Activated CD4-positive, alpha-beta T cell treated with anti-CD3 and anti-CD28 coated beads, Interleukin-10, Interleukin-2, amounts not matched to agents 100 ng/mL and 50 ng/mL, durations not matched to agents 16 hours and 8 hours (primary cell): ENCODE measurements at regions not wholly inside any gene's neighbourhood (a gene's known extent, or its start where the extent isn't known, plus 50 kb on each side); places are given as distances from the start of the nearest gene placed in this dataset.

Experiments
- DNase-seq: peaks from one replicate; pipeline ENCODE4 v3.0.0-alpha.2; 2020

GRCh38 chr3:22908989-22909507 lies 294.1 kb upstream of the UBE2E2 start:
- DNase-seq = no peak

DNA sequence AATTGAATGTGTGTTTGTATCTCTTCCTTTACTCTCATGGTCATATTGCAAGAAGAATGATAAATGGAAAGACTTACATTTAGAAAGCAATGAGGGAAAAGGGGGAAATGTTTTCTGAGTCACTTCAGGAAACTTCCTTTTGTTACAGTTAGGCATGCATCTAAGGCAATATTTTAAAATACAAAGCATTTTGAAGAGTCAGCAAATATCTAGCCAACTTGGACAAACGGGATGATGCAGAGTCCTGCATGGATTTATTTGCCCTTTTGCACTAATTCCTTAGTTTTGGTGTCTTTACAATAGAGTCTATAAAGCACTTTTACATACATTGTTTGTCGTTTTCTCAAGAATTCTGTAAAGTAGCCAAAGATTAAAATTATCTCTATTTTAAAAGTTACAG lies 286.2 kb upstream of the UBE2E2 start:
- no peak for DNase-seq

DNA sequence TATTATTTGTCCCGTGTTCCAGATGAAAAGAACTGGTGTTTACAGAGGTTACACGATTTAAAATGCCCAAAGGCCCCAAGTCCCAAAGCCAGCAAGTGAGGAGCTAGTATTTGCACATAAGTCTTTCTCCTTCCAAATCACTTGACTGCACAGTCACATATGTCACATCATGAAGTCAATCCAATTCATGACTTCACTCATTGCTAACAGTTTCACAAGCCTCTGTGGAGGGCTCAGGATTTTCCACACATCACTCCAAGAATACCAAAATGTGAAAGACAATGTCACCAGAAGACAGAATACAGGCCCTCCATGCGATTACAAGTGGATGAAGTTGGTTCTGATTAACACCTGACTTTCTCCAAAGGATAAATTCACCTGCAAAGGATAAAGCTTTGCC lies 283.1 kb upstream of the UBE2E2 start:
- no peak for DNase-seq

GRCh38 chr3:22922317-22922716 lies 280.8 kb upstream of the UBE2E2 start:
- no peak for DNase-seq

DNA sequence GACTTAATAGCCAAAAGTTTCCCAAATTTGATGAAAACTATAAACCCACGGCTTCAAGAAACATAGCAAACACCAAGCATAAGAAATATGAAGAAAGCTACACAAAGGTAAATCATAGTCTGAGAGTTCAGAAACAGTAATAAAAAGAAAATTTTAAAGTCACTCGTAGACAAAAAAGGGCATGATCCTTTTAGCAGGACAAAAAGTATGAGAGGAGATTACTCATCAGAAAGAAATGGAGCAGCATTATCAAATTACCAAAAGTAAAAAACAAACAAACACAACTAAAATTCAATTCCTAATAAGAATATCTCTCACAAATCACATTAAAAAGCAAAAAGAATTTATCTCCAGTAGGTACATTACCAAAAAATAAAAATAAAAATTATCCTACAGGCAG lies 279.4 kb upstream of the UBE2E2 start:
- DNase-seq = no peak

DNA sequence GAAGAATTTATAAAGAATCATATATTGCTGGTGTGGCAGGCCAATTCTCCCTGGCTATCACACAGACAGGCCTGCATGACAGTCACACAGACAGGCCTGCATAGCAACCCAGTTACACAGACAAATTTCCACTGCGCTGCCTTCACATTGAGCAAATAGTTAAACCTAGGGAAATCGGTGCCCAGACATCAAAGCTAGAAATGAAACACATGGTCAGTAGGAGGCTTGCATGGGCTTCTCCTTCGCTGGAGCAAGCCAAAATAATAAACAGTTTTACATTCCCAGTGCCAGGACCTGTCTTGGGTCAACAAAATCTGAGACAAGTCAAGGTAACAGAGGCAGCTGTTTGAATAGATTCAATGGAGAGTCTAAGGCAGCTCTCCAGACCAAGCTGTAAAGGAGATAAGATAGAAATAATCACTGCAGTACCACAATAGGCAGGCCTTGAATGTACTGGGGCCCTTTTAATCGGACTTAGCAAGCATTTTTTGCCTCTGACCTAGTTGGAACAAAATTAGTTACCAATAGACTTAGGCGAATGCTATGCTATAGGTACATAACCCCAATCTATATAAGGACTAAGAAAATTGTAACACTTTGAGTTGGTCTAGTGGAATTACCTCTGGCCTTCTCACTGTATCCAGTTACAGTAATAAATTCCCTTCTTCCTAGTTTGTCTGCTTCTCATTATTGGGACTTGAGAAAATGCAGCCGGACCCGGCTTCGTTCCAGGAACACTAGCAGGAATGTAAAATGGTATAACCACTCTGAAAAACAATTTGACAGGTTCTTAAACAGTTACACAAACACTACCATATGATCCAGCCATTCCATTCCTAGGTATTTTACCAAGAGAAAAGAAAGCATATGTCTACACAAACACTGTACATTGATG lies 274.7 kb upstream of the UBE2E2 start:
- DNase-seq = no peak

DNA sequence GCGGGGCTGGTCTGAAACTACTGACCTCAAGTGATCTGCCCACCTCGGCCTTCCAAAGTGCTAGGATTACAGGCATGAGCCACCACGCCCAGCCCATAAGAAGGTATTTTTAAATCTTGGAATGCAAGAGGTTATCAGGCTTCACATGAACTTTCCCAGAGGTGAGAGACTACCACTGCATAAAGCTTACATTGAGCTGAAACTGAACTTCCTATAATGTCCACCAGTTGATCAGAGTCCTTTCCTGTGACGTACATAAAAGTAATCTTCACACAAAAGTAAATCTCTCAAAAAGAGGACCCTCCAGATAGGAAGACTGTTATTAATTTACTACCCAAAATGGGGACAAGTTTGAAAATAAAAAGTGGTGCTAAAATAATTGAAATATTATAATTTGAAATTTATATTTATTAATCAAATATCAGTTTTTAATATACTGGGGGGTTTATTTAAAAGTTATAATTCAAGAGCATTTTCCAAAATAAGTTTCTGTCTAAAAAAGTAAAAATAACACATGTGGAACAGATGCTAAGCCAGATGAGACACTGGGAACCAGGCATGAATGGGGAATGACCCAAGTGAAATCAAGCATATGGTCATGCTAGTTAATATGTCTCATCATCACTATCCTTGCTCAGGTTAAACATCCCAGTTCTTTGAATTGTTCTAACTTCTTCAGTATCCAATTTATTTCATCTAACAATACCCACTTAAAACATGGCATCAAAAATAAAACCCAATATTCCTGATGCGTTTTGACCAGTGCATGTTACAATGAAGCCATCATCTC lies 269.9 kb upstream of the UBE2E2 start:
- no peak for DNase-seq

DNA sequence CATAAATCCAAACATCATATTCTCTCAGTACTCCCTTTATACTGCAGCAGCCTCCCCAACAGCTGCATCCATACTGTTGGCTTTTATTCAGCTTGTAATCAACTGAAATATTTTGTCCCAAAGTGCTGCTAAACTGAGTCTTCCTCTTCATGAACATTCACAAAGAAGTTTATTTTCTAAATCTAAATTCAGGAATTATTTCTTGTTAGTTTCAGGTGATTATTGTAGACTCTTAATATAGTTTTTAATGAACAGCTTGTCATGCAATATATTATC lies 269.3 kb upstream of the UBE2E2 start:
- DNase-seq = no peak

DNA sequence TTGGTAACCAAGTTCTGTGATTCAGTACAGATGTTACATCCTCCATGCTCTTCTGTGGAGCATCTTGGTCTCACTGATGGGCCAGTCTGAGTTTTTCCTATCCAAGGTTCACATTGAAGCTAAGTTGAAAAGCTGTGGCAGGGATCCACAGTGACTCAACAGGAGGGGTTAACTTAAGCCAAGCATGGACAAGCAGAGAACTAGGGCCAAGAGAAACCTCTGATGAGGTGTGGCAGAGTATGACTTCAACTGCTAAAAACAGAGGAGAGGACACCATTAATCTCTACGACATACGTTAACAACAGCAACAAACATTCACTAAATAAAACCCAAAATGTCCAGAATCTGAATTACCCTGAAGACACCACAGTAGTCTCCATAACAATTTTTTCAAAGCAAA lies 268.1 kb upstream of the UBE2E2 start:
- no peak for DNase-seq

GRCh38 chr3:22937536-22937935 lies 265.6 kb upstream of the UBE2E2 start:
- DNase-seq = no peak

DNA sequence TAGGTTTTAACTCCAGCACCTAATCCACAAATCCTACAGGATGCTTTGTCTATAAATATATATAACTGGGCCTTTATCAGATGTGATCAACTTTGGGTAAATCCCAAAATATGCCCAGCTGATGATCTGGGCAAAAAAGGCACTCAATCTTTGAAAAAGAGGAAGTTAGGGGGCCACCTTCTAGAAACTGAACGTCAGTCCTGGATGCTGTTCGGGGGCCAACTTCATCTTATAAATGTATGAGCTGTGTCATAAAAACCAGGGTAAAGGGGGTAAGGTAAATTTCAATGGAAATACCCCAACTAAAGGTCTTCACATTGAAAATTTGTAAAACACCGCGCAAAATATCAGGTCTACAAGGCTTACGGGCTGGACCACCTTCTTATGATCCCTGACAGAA lies 264.4 kb upstream of the UBE2E2 start:
- no peak for DNase-seq

DNA sequence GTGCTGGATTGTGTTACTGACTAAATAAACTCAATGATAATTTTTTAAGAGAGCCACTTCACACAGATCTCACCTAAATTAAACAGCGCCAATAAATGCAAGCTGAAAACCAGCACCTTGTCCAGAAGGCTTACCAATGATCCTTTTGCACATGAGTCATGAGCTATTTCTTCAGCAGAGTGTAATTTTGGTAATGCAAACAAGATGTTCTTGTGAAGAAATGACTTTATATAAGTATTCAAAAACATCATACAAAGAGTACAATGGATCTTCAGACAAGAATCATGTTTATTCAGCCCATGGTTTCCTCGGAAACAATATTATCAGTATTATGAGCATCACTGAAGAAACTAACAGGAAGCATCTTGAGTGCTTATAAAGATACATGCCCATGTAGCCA lies 263.8 kb upstream of the UBE2E2 start:
- no peak for DNase-seq

GRCh38 chr3:22940285-22940684 lies 262.8 kb upstream of the UBE2E2 start:
- no peak for DNase-seq

DNA sequence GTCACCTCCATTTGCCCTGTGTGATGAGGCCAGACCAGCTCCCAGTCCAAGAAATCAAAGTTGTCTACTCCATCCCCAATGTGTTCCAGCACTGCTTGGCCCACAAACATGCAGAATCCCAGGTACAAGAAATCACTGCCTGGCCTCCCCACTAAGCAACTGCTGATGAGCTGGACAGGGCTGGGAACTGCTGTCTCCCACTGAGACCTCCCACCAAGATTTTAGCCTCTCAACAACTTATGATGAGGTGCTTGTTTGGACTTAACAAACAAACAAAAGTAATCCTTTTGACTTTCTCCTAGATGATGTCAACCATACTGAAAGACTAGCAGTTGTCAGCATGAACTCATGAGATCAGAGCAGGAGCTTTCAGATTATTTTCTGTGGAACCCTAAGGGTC lies 260.1 kb upstream of the UBE2E2 start:
- DNase-seq = no peak

- DNase-seq = no peak
Measured at GRCh38 chr3:22947851-22948250, 255.3 kb upstream of the UBE2E2 start.

DNA sequence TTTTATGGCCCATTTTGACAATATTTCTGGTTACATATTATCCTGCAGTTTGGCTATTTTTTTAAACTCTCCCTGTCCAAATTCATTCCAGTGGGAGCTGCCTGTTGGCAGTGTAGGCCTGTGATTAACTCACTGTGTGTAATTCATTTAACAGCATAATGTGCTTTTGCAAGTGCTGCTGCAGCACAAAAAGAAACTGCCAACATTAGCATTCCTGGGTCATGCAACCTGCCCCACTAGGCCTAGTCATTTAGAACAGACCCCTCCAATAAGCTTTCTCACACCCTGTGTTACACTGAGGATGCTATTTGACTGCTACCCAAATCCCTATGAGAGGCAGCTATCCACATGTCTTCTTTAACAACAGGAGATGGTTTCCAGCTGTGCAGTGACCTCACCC lies 251.2 kb upstream of the UBE2E2 start:
- DNase-seq = no peak

DNA sequence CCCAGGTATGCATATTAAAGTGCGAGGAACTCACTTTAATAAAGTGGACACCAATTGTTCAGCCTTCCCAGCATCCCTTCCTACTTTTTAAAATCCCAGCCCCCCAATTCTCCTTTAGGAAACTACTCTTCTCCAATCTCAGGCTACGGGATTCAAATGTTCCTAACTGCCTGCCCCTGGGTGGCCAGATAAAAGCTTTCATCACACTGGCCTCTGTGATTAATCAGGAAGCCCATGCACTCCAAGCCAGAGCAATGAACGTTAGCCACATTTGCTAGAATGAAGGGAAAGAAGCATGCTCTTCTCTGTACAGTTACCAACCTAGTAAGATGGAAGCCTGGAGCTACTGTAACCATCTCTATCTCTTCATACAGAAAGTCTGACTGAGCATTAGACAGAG lies 250.3 kb upstream of the UBE2E2 start:
- no peak for DNase-seq

GRCh38 chr3:22959593-22959992 lies 243.5 kb upstream of the UBE2E2 start:
- no peak for DNase-seq

DNA sequence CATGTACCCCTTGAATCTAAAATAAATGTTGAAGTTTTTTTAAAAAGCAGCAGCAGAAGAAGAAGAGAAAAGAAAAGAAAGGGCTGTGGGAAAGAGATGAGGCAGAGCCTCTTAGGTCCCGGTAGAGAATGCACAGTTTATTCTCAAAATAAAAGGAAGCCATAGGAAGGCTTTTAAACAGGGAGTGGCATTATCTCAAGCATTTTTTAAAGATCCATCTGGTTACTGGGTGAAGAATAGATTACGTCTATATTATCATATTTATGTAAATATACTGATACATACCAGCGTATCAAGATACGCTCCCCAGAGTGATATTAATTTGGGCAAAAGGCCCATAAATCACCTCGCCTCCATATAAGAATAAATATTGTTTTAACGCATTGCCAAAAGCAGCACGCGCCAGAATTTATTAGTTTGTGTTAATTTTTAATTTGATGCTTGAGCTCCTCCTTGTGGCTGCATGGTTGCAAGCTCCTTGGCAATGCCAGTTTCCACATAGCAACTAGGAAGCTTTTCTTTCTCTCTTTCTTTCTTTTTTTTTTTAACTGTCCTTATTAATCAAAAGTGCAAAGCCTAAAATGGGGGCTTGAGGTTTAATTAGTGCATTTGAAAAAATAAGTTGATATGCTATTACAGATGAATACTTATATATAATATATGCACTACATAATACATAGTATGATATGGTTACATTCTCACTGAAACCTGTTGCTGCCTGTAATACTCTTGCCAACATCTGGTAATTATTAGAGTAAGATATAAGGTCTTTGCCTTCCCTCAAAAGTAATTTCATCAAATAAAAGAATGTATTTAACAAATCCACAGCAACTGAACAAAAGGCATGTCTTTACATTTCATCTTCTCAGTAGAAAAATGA lies 242.8 kb upstream of the UBE2E2 start:
- peak; percentile 13 for DNase-seq

GRCh38 chr3:22962244-22962643 lies 240.9 kb upstream of the UBE2E2 start:
- DNase-seq = no peak

DNA sequence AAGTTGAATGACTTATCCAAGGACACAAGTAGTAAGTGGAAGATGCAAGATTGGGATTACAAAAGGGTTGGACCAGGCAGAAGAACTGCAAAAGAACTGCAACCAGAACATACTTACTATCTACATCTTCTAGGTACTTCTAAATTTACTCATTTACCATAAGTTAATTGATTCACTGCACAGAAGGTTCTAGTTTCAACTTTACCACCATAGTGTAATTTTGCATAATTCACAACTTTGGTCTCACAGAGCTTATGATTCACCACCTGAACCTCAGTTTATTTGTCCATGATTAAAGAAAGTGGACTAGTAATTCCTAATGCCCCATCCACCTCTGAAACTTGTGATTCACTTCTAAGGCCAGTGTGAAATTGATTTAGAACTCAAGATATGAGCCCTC lies 236.8 kb upstream of the UBE2E2 start:
- DNase-seq = no peak

- DNase-seq = no peak
Measured at GRCh38 chr3:22969276-22969675, 233.9 kb upstream of the UBE2E2 start.

DNA sequence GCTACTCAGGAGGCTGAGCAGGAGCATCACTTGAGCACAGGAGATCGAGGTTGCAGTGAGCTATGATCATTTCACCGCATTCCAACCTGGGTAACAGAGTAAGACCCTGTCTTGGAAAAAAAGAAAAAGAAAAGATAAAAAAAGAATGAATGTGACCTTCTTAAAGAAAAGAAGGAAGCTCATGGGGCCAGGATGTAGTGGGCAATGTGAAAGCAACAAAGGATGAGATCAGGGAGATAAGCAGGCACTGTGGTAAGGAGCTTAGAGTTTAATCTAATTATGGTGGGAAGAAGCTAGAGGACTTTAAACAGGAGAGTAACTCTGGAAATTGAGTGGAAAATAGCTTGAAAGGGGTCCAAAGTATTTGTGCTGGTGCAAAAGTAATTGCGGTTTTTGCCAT lies 231.6 kb upstream of the UBE2E2 start:
- no peak for DNase-seq
